ENCODE measurements at regions not wholly inside any gene's neighbourhood (a gene's known extent, or its start where the extent isn't known, plus 50 kb on each side); places are given as distances from the start of the nearest gene placed in this dataset.

GRCh38 chr5:12183003-12183402 is 278.8 kb upstream of the CTNND2 start:
- Histone ChIP-seq H3K4me1 (no peaks in the 10 kb centered on the region), H3K27ac (replicated peaks in 1 of 4) (no peak overlapping the region), H3K27me3 (no peaks in the 10 kb centered on the region), H3K9me3 (no peaks in the 10 kb centered on the region), H3K36me3 (no peaks in the 10 kb centered on the region), H3K4me3 (no peak overlapping the region)
- no peak for DNase-seq (ENCODE audit: extremely low spot score)
- intact Hi-C loops (cut with DNase I), result no loop called here
- TF ChIP-seq EP300 (IDR thresholded peaks at IDR 0.05), result no peak
- no peak for TF ChIP-seq POLR2A (IDR thresholded peaks at IDR 0.05; ENCODE audit: low read depth)
- no peak for TF ChIP-seq POLR2AphosphoS5 (IDR thresholded peaks at IDR 0.05)
- TF ChIP-seq CTCF (IDR thresholded peaks at IDR 0.05), result no peak
- 80% methylated on average over 6 of the region's 6 CpGs for WGBS

GRCh38 chr5:12177851-12178250 is 273.6 kb upstream of the CTNND2 start:
- DNase-seq (ENCODE audit: extremely low spot score), result no peak
- Histone ChIP-seq H3K36me3 (no peaks in the 10 kb centered on the region), H3K27ac (replicated peaks in 1 of 4) (no peak overlapping the region), H3K27me3 (no peaks in the 10 kb centered on the region), H3K9me3 (no peaks in the 10 kb centered on the region), H3K4me1 (no peaks in the 10 kb centered on the region), H3K4me3 (no peak overlapping the region)
- TF ChIP-seq CTCF (IDR thresholded peaks at IDR 0.05), result no peak
- no peak for TF ChIP-seq EP300 (IDR thresholded peaks at IDR 0.05)
- TF ChIP-seq POLR2A (IDR thresholded peaks at IDR 0.05; ENCODE audit: low read depth), result no peak
- no peak for TF ChIP-seq POLR2AphosphoS5 (IDR thresholded peaks at IDR 0.05)
- intact Hi-C loops (cut with DNase I), result no loop called here

GRCh38 chr5:12177225-12177624 is 273.0 kb upstream of the CTNND2 start:
- Histone ChIP-seq H3K9me3 (no peaks in the 10 kb centered on the region), H3K4me1 (no peaks in the 10 kb centered on the region), H3K27me3 (no peaks in the 10 kb centered on the region), H3K4me3 (no peak overlapping the region), H3K27ac (replicated peaks in 1 of 4) (no peak overlapping the region), H3K36me3 (no peaks in the 10 kb centered on the region)
- intact Hi-C loops (cut with DNase I), result no loop called here
- no peak for DNase-seq (ENCODE audit: extremely low spot score)
- no peak for TF ChIP-seq POLR2AphosphoS5 (IDR thresholded peaks at IDR 0.05)
- TF ChIP-seq CTCF (IDR thresholded peaks at IDR 0.05), result no peak
- no peak for TF ChIP-seq EP300 (IDR thresholded peaks at IDR 0.05)

- Histone ChIP-seq H3K9me3 (no peaks in the 10 kb centered on the region), H3K27me3 (no peaks in the 10 kb centered on the region), H3K4me3 (no peak overlapping the region), H3K36me3 (no peaks in the 10 kb centered on the region), H3K27ac (replicated peaks in 1 of 4) (no peak overlapping the region), H3K4me1 (no peaks in the 10 kb centered on the region)
- no peak for DNase-seq (ENCODE audit: extremely low spot score)
- WGBS, result 36% methylated on average over 4 of the region's 4 CpGs
- no peak for TF ChIP-seq POLR2A (IDR thresholded peaks at IDR 0.05; ENCODE audit: low read depth)
- no peak for TF ChIP-seq POLR2AphosphoS5 (IDR thresholded peaks at IDR 0.05)
- no peak for TF ChIP-seq CTCF (IDR thresholded peaks at IDR 0.05)
- no peak for TF ChIP-seq EP300 (IDR thresholded peaks at IDR 0.05)
- intact Hi-C loops (cut with DNase I), result no loop called here
These were observed 271.8 kb upstream of the CTNND2 start for GRCh38 chr5:12175914-12176585.

- no peak for DNase-seq (ENCODE audit: extremely low spot score)
- Histone ChIP-seq H3K4me1 (no peaks in the 10 kb centered on the region), H3K27ac (replicated peaks in 1 of 4) (no peak overlapping the region), H3K4me3 (no peak overlapping the region), H3K36me3 (no peaks in the 10 kb centered on the region), H3K9me3 (no peaks in the 10 kb centered on the region), H3K27me3 (no peaks in the 10 kb centered on the region)
- TF ChIP-seq CTCF (IDR thresholded peaks at IDR 0.05) (no peak), POLR2AphosphoS5 (IDR thresholded peaks at IDR 0.05) (no peak), EP300 (IDR thresholded peaks at IDR 0.05) (no peak), POLR2A (IDR thresholded peaks at IDR 0.05; ENCODE audit: low read depth) (no peak)
- WGBS, result 53% methylated on average over 2 of the region's 2 CpGs
- intact Hi-C loops (cut with DNase I), result no loop called here
These were observed 270.5 kb upstream of the CTNND2 start for GRCh38 chr5:12174734-12175133.

Measured in esophagus muscularis mucosa (tissue), 4 donors.